ENCODE measurements at regions not wholly inside any gene's neighbourhood (a gene's known extent, or its start where the extent isn't known, plus 50 kb on each side); places are given as distances from the start of the nearest gene placed in this dataset.

GRCh38 chr10:3474266-3474665 lies 301.7 kb upstream of the PITRM1 start:
- in situ Hi-C loops (cut with HindIII; ENCODE audit: low sequenced_read_pairs) = no loop called here

GRCh38 chr10:3473271-3473670 lies 300.7 kb upstream of the PITRM1 start:
- in situ Hi-C loops (cut with HindIII; ENCODE audit: low sequenced_read_pairs) = no loop called here

GRCh38 chr10:3472287-3473051 lies 299.9 kb upstream of the PITRM1 start:
- in situ Hi-C loops (cut with HindIII; ENCODE audit: low sequenced_read_pairs) = no loop called here

DNA sequence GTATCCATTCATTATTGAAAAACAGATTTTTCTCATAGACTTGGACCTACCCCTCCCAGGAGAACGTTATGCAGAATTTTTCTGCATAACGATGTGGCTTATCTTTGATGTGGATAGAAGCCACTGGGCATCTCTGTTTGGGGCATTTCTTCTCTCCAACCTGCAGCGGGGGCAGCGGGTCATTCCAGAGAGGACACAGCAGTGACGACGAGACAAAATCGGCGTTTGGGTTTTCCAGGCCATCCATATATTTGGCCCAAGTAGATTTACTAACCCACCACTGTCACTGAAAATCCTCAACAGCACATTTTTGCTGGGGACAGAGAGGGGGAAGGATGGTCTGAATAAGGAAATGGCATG lies 299.3 kb upstream of the PITRM1 start:
- in situ Hi-C loops (cut with HindIII; ENCODE audit: low sequenced_read_pairs) = no loop called here

GRCh38 chr10:3471472-3471871 lies 298.9 kb upstream of the PITRM1 start:
- in situ Hi-C loops (cut with HindIII; ENCODE audit: low sequenced_read_pairs) = no loop called here

DNA sequence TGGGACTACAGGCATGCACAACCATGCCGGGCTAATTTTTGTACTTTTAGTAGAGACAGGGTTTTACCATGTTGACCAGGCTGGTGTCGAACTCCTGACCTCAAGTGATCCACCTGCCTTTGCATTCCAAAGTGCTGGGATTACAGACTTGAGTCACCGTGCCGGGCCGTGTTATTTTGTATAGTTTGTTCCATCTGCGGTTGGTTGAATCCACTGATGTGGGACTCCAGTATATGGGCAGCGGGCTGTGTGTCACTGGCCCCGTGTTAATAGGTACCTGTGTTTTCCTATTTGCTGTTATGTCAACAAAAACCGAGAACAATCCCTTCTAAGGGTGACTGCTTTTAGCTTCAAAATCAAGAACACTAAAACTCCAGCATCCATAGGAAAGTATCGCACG lies 297.6 kb upstream of the PITRM1 start:
- in situ Hi-C loops (cut with HindIII; ENCODE audit: low sequenced_read_pairs) = no loop called here

DNA sequence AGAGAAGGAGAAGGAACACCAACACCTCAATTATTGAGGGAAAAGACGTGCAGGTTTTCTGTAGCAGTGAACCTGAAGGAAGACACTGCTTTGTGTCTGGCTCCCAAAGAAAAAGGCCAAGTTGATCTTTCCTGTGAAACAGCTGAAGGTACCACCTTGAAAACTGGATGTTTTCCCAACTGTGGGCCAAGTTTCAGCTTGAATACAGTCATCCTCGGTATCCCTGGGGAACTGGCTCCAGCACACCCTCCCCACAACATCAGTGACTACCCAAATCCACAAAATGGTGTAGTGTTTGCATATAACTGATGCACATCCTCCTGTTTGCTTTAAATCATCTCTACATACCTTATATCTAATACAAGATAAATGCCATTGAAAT lies 297.0 kb upstream of the PITRM1 start:
- in situ Hi-C loops (cut with HindIII; ENCODE audit: low sequenced_read_pairs) = no loop called here

GRCh38 chr10:3468919-3469638 lies 296.5 kb upstream of the PITRM1 start:
- in situ Hi-C loops (cut with HindIII; ENCODE audit: low sequenced_read_pairs) = no loop called here

DNA sequence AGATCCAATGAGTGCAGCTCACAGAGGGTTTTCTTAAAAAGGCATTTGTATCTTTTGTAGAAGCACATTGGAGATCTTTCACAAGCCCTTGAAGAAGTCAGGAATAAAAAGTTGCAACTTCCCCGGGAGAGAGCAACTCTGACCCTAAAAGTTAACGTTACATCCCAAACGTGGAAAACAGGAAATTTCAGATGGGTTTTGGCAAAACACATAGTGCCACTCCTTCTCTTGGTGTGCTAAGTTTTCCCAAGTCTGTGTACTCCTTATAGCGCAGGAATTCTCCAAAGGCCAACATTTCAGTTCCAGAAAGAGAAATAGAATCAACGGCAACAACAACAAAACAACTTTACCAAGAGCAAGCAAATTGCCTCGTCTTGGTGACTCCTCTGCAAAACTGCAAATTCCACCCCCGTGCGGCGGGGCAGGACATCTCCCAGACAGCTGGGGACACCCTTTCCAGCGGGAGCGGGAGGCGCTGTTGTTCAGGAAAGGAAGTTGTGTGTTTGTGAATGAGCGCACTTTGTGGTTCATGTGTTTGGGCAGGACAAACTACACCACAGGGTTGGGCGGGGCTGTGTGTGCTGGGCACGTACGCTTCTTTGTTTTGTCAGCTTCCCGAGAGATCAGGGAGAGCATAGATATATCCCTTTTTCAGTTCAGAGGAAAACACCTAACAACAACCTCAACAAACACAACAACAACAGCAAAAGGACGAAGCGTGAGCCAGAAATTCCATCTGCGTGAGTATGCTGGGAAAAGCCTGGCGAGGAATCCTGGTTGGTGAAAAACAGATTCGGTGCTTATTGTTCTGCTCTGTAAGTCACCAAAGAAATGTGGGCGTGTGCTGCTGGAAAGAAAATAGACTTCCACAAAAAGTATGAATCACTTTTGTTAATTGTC lies 294.7 kb upstream of the PITRM1 start:
- in situ Hi-C loops (cut with HindIII; ENCODE audit: low sequenced_read_pairs) = no loop called here

GRCh38 chr10:3465406-3465891 lies 292.9 kb upstream of the PITRM1 start:
- in situ Hi-C loops (cut with HindIII; ENCODE audit: low sequenced_read_pairs) = no loop called here

DNA sequence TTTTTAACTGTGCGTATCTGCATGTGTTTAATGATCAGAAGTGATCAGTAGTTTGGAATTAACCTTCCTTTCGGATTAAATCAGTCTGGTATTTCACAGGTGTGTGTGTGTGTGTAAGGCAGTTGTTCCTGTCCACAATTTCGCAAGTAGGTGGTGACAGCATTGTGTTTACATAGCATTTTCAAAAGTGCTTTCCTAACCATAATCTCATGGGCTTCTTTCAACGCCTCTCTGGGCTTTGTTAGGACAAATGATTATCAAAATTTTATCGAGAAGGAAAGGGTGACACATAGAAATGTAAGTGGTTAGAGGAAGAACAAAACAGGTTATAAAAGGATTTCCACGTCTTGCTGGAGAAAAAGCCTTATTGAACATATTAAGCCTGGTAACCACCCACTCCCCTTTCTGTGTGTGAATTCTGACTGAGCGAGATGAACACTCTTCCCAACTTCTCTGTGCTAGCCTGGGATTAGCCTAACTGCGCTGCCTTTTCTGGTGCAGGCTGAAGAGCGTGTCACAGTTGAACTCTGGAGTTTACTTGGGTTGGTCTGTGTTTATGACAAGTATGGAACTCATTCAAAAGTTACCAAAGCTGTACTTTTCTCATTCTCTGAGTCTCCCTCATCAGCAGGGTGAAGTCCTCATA lies 292.3 kb upstream of the PITRM1 start:
- in situ Hi-C loops (cut with HindIII; ENCODE audit: low sequenced_read_pairs) = no loop called here

DNA sequence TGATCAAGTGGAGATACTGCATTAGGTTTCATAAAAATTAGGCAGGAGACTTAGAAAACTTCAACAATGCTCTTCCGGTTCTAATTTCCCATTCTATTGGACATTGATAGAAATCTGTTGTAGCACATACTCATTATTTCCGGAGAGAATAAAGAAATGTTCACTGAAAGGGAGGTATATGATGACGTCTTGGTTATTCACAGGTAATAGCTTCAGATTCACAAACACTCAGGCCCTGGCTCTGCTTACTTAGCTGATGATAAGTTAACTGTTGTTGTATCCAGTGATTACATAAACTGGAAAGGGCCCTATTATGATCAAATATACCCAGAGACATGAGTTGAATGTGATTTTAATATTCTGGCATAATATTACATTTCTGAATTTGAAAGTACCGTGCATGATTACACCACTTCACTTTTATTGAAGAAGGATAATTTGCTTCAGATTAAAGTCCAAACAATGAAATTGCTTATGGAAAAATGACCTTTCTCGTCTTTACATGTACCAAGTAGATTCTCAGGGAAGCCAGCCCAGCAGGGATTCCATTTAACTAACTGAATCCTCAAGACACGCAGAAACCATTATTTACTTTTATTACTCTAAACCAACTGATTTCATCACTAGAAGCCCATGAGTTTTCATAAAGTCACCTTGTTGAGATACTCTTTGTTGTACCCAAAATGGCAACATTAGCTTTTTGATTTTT lies 288.0 kb upstream of the PITRM1 start:
- in situ Hi-C loops (cut with HindIII; ENCODE audit: low sequenced_read_pairs) = no loop called here

DNA sequence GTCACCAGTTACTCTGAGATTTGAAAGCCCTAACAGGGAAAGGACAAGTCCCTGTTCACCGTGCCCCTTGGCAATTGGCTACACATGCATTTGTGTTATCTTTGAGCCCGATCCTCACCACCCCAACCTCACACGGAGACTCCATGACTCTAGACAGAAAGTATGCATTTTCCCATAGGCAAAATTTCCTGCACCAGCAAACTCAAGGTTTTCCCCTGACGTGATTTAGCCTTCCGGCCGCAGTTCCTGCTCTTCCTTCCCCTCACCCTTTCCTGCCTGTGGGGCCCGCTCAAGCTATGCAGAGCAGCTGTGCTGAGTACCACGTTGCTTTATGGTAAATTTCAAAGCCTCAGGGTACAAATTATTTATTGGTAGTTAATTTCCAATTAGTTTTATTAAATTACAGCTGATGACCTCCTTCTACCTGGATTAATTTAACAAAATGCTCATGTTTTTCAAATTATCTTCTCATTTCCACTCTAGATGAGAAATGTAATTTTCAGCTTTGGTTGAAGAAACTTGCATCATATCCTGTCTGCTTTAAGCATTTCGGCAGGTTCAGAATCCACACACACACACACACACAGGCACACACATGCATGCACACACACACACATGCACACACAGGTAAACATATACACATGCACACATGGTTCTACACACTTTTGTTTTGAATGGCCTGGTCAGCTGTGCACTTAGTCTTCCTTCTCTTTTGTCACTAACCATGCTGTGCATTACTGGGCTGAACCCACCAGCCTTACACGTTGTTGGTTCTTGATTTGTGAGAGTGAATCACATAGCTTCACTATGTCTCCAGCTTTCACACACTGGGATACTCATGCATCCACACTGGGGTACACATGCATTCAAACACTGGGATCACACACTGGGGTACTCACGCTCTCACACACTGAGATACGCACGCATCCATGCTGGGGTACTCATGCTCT lies 283.1 kb upstream of the PITRM1 start:
- in situ Hi-C loops (cut with HindIII; ENCODE audit: low sequenced_read_pairs) = no loop called here

DNA sequence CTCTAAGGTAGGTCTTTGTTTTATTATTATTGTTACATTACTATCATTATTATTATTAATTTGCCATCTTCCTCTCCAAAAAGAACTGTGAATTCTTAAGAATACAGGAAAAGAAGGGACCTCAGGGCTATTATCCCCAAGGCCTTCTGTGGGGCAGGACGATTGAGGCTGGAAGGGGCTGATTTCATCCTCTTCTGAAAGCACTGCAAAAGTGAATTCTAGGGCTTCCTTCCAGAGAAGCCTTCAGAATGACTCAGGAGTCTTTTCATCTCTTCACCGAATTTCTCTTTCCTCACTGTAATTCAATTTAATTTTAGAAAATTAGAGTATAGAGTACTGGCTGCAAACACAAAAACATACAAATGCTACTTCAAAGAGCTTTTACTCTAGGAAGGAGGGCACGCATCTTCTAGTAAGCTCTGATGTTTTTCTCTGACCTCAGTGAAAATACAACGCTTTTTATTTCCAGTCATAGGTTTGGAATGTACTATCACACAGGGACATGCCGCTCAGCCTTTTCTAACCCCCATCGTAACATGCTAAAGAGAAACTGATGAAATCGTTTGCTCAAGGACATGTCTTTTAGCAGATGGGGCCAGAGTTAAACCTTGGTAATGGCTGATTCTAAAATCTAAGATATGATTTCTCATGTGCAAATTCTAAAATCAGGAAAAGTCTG lies 280.2 kb upstream of the PITRM1 start:
- in situ Hi-C loops (cut with HindIII; ENCODE audit: low sequenced_read_pairs) = loop anchor here (5.0 kb wide), 1 partner anchor 64 kb away; no protein-coding TSS in a partner anchor

- in situ Hi-C loops (cut with HindIII; ENCODE audit: low sequenced_read_pairs) = loop anchor here (5.0 kb wide), 1 partner anchor 65 kb away; no protein-coding TSS in a partner anchor
Measured at GRCh38 chr10:3452173-3452626, 279.6 kb upstream of the PITRM1 start.

DNA sequence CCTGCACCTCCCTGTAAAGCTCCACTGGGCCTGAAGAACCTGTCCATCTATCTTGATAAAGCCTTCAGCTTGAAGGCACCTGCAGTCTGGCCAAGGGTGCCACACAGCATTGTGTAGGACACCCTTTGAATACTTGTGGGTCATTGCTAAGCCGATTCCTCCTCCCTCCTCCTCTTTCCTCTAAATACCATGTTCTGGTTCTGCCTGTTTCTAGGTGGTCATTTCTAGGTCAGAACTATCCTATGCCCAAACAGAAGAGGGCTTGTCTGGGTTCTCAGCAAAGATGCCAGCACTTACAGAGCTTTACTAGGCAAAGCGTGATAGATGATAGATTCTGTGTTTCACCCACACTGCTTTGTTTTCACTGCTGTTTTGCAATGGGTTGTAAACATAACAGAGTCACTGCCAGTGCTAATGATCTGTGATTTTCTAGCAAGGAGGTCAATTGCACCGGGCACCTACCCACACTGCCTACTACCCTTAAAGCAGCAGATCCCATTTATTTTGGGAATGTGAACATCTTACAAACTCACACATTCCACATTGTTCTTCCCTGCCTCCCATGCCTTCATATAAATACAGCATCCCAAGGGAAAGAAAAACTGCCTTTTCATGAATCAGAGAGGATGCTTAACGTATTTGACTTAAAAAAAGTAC lies 279.1 kb upstream of the PITRM1 start:
- in situ Hi-C loops (cut with HindIII; ENCODE audit: low sequenced_read_pairs) = loop anchor here (5.0 kb wide), 1 partner anchor 66 kb away; no protein-coding TSS in a partner anchor

GRCh38 chr10:3446221-3446620 lies 273.6 kb upstream of the PITRM1 start:
- in situ Hi-C loops (cut with HindIII; ENCODE audit: low sequenced_read_pairs) = no loop called here

- in situ Hi-C loops (cut with HindIII; ENCODE audit: low sequenced_read_pairs) = no loop called here
Measured at GRCh38 chr10:3445648-3446047, 273.1 kb upstream of the PITRM1 start.

All from endothelial cell of hepatic sinusoid (primary cell).